ENCODE measurements at regions not wholly inside any gene's neighbourhood (a gene's known extent, or its start where the extent isn't known, plus 50 kb on each side); places are given as distances from the start of the nearest gene placed in this dataset.

GRCh38 chr3:56997675-56998074, 62.8 kb upstream of the SPATA12 start:
- TF ChIP-seq CTCF (IDR thresholded peaks at IDR 0.05) (no peak), POLR2A (IDR thresholded peaks at IDR 0.05; ENCODE audit: low read depth) (no peak), POLR2AphosphoS5 (IDR thresholded peaks at IDR 0.05) (peak in 1 of 2 donors; percentile 41)
